Skin of body (tissue), 1 donor: ENCODE measurements at regions not wholly inside any gene's neighbourhood (a gene's known extent, or its start where the extent isn't known, plus 50 kb on each side); places are given as distances from the start of the nearest gene placed in this dataset.
A peak's percentile ranks its signal among the peaks of the same experiment; 100 is the strongest.
"Not testable (repeated sequence)": the region's sequence is repeated elsewhere in the genome, so short reads cannot be mapped to it uniquely, and the experiment has no call there.

Experiments used
- DNase-seq: peaks from one replicate; lab custom pipeline; 2025; lab: John Stamatoyannopoulos, UW

- no peak for DNase-seq
Measured at GRCh38 chr3:80750637-80751036, 982.8 kb upstream of the ROBO1 start.

- DNase-seq = no peak
Measured at GRCh38 chr3:80734920-80735319, 967.1 kb upstream of the ROBO1 start.

- DNase-seq = no peak
Measured at GRCh38 chr3:80734483-80734882, 966.7 kb upstream of the ROBO1 start.

DNA sequence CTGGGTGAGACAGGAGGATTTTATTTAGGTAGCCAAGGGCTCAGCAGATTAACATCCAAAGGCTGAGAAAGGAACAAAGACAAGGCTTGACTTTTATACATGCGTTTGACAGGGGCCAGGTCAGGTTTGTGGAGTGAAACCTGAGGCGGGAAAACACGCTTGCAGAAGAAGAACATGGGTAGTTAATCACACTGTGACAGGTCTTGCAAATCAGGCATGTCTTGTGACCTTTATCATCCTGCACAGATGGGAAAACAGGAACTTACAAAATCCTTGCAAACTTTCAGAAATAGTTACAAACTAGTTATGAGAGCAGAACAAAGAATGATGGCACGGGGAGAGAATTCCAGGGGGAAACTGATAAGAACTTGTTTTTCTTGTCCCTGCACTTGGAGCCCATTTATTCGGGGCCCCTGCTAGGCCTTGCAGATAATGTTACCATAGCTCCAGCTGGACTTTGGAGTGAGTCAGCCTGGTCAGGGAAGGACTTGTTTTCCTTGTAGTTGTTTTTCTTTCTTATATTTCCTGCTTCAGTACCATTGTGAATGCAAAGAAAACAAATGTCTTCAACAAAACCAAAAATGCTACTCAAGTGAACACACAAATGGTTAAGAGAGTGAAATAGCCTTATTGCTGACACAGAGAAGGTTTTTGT, 965.9 kb upstream of the ROBO1 start:
- no peak for DNase-seq

GRCh38 chr3:80727561-80727960, 959.8 kb upstream of the ROBO1 start:
- DNase-seq = not testable (repeated sequence)

DNA sequence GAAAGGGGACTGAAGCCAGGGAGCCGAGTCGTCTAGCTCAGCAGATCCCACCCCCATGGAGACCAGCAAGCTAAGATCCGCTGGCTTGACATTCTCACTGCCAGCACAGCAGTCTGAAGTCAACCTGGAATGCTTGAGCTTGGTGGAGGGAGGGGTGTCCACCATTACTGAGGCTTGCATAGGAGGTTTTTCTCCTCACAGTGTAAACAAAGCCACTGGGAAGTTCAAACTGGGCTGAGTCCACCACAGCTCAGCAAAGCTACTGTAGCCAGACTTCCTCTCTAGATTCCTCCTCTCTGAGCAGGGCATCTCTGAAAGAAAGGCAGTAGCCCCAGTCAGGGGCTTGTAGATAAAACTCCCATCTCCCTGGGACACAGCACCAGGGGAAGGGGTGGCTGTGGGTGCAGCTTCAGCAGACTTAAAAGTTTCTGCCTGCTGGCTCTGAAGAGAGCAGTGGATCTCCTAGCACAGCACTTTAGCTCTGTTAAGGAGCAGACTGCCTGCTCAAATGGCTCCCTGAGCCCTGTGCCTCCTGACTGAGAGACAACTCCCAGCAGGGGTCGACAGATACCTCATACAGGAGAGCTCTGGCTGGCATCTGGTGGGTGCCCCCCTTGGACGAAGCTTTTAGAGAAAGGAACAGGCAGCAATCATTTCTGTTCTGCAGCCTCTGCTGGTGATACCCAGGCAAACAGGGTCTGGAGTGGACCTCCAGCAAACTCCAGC, 942.0 kb upstream of the ROBO1 start:
- not testable (repeated sequence) for DNase-seq

GRCh38 chr3:80705290-80705689, 937.5 kb upstream of the ROBO1 start:
- no peak for DNase-seq

DNA sequence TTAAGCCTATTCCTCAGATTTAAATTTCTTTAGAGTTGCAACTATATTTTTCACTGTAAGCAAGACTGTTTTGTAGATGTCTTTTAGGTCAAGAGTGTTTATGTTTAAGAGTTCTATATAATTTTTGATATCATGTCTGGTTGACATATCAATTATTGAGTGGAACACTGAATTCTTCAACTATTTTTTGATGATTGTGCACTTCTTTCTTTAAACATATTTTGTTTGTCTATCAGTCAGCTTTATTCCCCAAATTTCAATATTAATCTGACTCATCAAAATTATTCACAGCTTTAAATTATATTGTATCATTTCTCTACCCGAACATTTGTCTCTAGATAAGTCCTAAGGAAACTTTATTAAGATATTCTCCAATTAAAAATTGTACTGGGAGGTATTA, 933.6 kb upstream of the ROBO1 start:
- no peak for DNase-seq

- no peak for DNase-seq
Measured at GRCh38 chr3:80697291-80697690, 929.5 kb upstream of the ROBO1 start.

DNA sequence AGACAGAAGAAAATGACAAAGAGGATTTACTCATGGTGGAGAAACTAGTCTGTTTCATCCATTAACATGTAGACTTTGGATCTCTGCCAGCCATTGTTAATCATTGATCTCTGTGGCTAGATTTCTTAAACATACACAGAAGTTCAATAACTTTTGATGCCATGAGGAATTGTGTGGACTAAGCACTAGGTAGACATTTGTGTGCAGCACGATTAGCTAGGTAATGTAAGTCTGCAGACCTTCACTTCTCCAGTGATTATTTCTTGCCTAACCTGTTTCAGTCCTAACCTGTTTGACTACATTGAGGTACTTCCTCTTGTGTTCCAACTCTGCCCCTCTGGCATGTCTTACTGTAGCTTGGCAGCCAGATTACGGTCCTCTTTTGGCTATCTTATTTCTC, 928.5 kb upstream of the ROBO1 start:
- peak; percentile 2 for DNase-seq

GRCh38 chr3:80688814-80689213, 921.0 kb upstream of the ROBO1 start:
- no peak for DNase-seq

- DNase-seq = no peak
Measured at GRCh38 chr3:80682951-80683350, 915.2 kb upstream of the ROBO1 start.

DNA sequence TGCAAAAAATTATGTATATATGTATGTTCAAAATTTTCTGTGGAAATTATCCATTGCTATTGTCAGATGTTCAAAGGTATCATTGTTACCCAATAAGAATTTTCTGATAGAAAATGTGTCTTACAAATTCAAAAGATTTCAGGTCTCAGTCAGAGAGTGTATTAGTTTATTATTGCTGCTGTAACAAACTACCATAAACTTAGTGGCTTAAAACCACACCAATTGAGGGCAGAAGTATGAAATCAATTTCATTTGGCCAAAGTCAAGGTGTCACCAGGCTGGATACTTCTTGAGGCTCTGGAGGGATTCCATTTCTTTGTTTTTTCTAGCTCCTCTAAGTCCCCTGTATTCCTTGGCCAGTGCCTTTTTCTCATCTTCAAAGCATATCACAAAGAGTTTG, 914.4 kb upstream of the ROBO1 start:
- DNase-seq = no peak

GRCh38 chr3:80677796-80678195, 910.0 kb upstream of the ROBO1 start:
- DNase-seq = no peak

DNA sequence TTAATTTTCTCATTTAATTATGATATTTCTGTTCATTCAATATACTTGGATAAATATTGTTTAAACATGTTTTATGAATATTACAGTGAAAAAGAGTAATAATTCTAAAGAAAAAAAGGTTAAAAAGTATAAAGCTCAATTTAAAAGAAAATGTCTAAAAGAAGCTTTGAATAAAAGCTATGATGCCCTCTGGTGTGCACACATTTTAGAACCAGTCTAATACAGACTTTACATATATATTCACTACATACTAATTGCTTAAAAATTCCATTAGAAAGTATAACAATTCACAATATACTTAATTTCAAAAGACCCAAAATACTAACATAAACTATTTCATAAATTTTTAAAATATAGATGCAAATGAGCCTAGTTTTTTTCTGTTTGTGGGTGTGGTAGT, 909.1 kb upstream of the ROBO1 start:
- DNase-seq = no peak

GRCh38 chr3:80676261-80676660, 908.5 kb upstream of the ROBO1 start:
- DNase-seq = no peak

GRCh38 chr3:80675790-80676189, 908.0 kb upstream of the ROBO1 start:
- DNase-seq = no peak

DNA sequence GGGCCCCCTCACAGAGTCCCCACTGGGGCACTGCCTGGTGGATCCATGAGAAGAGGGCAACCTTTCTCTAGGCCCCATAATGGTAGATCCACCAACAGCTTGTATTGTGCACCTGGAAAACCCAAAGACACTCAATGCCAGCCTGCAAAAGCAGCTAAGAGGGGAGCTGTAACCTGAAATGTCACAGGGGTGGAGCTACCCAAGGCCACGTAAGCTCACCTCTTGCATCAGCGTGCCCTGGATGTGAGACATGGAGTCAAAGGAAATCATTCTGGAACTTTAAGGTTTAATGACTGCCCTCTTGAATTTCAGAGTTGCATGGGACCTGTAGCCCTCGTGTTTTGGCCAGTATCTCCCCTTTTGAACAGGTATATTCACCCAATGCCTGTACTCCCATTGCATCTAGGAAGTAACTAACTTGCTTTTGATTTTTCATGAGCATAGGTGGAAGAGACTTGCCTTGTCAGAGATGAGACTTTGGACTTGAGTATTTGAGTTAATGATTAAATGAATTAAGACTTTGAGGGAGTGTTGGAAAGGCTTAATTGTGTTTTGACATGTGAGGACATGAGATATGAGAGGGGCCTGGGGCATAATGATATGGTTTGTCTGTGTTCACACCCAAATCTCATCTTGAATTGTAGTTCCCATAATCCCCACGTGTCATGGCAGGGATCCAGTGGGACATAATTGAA, 900.9 kb upstream of the ROBO1 start:
- no peak for DNase-seq

DNA sequence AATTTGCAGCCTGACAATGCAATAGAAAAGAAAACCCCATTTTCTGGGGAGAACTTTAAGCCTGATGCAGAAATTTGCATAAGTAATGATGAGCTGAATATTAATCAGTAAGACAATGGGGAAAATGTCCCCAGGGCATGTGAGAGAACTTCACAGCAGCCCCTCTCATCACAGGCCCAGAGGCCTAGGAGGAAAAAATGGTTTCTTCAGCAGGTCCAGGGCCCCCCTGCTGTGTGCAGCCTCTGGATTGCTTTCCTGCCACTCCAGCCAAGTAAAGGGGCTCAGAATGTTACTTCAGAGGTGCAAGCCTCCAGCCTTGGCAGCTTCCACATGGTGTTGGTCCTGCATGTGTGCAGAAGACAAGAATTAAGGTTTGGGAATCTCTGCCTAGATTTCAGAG, 900.3 kb upstream of the ROBO1 start:
- DNase-seq = no peak

- DNase-seq = no peak
Measured at GRCh38 chr3:80663426-80663825, 895.6 kb upstream of the ROBO1 start.

GRCh38 chr3:80655216-80655615, 887.4 kb upstream of the ROBO1 start:
- no peak for DNase-seq

- DNase-seq = no peak
Measured at GRCh38 chr3:80649170-80649569, 881.4 kb upstream of the ROBO1 start.

DNA sequence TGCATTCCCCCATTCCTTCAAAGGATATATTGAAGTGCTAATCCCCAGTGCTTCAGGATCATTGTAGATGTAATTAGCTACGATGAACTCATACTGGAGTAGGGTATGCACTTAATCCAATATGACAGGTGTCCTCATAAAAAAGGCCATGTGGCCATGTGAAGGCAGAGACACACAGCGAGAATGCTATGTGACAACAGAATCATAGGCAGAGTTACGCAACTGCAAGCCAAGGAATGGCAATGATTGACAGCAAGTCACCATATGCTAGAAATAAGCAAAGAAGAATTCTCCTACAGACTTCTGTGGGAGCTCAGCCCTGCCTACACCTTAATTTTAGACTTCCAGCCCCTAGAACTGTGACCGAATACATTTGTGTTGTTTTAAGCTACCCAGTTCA, 875.6 kb upstream of the ROBO1 start:
- DNase-seq = no peak
